ENCODE measurements at regions not wholly inside any gene's neighbourhood (a gene's known extent, or its start where the extent isn't known, plus 50 kb on each side); places are given as distances from the start of the nearest gene placed in this dataset.

DNA sequence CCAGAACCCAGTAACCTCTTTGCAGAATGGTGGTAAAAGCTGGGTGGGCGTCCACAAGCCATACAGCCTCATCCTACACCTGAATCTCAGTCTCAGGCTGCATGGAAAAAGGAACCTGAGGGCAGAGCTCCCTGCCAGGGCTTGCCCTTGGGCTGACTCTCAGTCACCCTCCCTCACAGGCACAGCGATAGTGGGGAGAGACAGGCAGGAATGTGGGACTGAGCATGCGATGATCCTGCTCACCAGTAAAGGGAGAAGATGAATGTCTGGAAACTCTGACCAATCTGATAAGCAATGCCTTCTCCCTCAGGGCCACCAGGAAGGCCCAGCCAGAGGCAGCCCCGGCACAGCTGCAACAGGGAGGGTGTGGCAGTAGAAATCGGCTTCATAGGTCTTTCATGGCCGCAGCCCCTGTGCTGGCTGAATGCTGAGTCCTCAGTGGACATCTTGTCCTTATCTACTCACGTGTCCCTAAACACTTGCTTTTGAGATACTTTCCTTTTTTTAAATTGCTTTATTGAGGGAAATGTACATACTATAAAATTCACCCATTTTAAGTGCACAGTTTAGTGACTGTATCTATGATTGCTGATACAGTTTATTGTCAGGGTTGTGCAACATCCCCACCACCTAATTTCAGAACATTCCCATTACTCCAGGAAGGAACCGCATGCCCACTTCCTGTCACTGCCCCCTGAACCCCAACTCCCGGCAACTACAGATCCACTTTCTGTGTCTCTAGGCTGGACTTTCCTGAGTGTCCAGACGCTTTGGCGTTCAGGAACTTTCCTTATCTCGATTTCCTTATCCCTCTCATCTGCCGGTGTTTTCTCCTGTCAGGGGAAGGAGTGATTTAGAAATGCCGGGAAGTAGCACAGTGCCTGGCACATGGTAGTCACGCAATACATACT lies 258.1 kb downstream of the PCNX1 start:
- no peak for TF ChIP-seq CTCF (conservative IDR thresholded peaks at IDR 0.05; ENCODE audit: low read depth, low read length)
- no peak for TF ChIP-seq EZH2phosphoT487 (IDR thresholded peaks at IDR 0.05; ENCODE audit: borderline replicate concordance, low read length)
- TF ChIP-seq EZH2 (IDR thresholded peaks at IDR 0.05; ENCODE audit: low read length, unreplicated experiment), result no peak
